Gastrocnemius medialis (tissue), 4 donors: ENCODE measurements at regions not wholly inside any gene's neighbourhood (a gene's known extent, or its start where the extent isn't known, plus 50 kb on each side); places are given as distances from the start of the nearest gene placed in this dataset.

Experiments used
- POLR2A ChIP-seq, 2 donors: fragments of 450-650 bp; IDR thresholded peaks; one replicate each; pipeline ENCODE4 v1.6.1; 2017; ENCODE audit warnings: antibody characterized with exemption in 2 of 2, mild to moderate bottlenecking in 2 of 2, moderate library complexity in 2 of 2
- TF ChIP-seq, protein P1 (sequence below), 5 experiments: fragments of 450-650 bp in 3 of 5; fragments of 200-600 bp in 2 of 5; sonication (generic) in 2 of 5; IDR thresholded peaks in 4 of 5; conservative IDR thresholded peaks in 1 of 5; 1 replicate in 4 of 5; 2 replicates in 1 of 5; pipeline ENCODE4 v1.5.1; 2016 to 2019; ENCODE audit warnings: antibody characterized with exemption in 5 of 5, mild to moderate bottlenecking in 3 of 5, moderate library complexity in 3 of 5

- TF ChIP-seq, protein P1, sequence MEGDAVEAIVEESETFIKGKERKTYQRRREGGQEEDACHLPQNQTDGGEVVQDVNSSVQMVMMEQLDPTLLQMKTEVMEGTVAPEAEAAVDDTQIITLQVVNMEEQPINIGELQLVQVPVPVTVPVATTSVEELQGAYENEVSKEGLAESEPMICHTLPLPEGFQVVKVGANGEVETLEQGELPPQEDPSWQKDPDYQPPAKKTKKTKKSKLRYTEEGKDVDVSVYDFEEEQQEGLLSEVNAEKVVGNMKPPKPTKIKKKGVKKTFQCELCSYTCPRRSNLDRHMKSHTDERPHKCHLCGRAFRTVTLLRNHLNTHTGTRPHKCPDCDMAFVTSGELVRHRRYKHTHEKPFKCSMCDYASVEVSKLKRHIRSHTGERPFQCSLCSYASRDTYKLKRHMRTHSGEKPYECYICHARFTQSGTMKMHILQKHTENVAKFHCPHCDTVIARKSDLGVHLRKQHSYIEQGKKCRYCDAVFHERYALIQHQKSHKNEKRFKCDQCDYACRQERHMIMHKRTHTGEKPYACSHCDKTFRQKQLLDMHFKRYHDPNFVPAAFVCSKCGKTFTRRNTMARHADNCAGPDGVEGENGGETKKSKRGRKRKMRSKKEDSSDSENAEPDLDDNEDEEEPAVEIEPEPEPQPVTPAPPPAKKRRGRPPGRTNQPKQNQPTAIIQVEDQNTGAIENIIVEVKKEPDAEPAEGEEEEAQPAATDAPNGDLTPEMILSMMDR (IDR thresholded peaks at IDR 0.05 in 4 of 5, conservative IDR thresholded peaks at IDR 0.05 in 1 of 5): no peak
- no peak for TF ChIP-seq POLR2A (IDR thresholded peaks at IDR 0.05)
These were observed 236.5 kb downstream of the FOXO1 start for GRCh38 chr13:40429706-40430545.
